ENCODE measurements at regions not wholly inside any gene's neighbourhood (a gene's known extent, or its start where the extent isn't known, plus 50 kb on each side); places are given as distances from the start of the nearest gene placed in this dataset.

GRCh38 chr3:64828276-64828675 lies 140.5 kb upstream of the ADAMTS9 start:
- BruUV-seq (replicated peaks) = no TSS peak
- no peak overlapping the region for H2AFZ ChIP-seq (ENCODE audit: low read depth, low read length, poor library complexity, severe bottlenecking)
- no peak overlapping the region for H3K27ac ChIP-seq (ENCODE audit: low read depth, low read length)
- H3K36me3 ChIP-seq (ENCODE audit: control insufficient read depth in 1 of 2, insufficient read depth in 2 of 2, low read length in 2 of 2) = no peaks in the 10 kb centered on the region
- H3K4me1 ChIP-seq (ENCODE audit: control insufficient read depth in 1 of 2, insufficient read depth in 2 of 2, low read length in 2 of 2) = no peaks in the 10 kb centered on the region
- no peaks in the 10 kb centered on the region for H3K9me2 ChIP-seq (ENCODE audit: insufficient read depth)
- H3K79me2 ChIP-seq (ENCODE audit: insufficient read depth, low read length) = no peaks in the 10 kb centered on the region
- ATAC-seq = no peak
- H3K9me3 ChIP-seq (ENCODE audit: control insufficient read depth in 1 of 2, insufficient read depth in 1 of 2, low read depth in 1 of 2, low read length in 2 of 2) = no peaks in the 10 kb centered on the region
- no peak for DNase-seq (ENCODE audit: low read depth, low spot score)
- peaks cover 11% of the 10 kb centered on the region; the same call in 1 of the 2 replicates for H3K27me3 ChIP-seq (ENCODE audit: insufficient read depth, low read length)
- no peaks in the 10 kb centered on the region for H4K20me1 ChIP-seq (ENCODE audit: insufficient read depth)
- H3K4me3 ChIP-seq (replicated peaks in 1 of 2; ENCODE audit: low read depth in 1 of 2, low read length in 2 of 2) = no peak overlapping the region
- ChIA-PET CTCF (no interaction called here), POLR2A (no interaction called here), RAD21 (ENCODE audit: low non-redundant PET in 1 of 2, low total read pairs in 2 of 2, uncharacterized antibody in 2 of 2, unreplicated experiment in 2 of 2) (no interaction called here)
- H3K4me2 ChIP-seq (ENCODE audit: low read length) = no peak overlapping the region
- H3K9ac ChIP-seq (ENCODE audit: low read length) = no peak overlapping the region
- intact Hi-C loops (cut with micrococcal nuclease) = no loop called here
- TF ChIP-seq TCF7L2 (IDR thresholded peaks at IDR 0.05; ENCODE audit: borderline replicate concordance, extremely low read depth, insufficient read depth, insufficient read length) (no peak), SRF (IDR thresholded peaks at IDR 0.05; ENCODE audit: low read depth) (no peak), EZH2 (IDR thresholded peaks at IDR 0.05) (no peak), CTCF (IDR thresholded peaks at IDR 0.05 in 2 of 3, conservative IDR thresholded peaks at IDR 0.05 in 1 of 3; ENCODE audit: borderline replicate concordance in 1 of 3, insufficient read depth in 1 of 3, low read depth in 2 of 3, low read length in 2 of 3) (no peak), JUND (IDR thresholded peaks at IDR 0.05) (no peak), SP1 (IDR thresholded peaks at IDR 0.05; ENCODE audit: low read depth) (no peak), POLR2A (IDR thresholded peaks at IDR 0.05; ENCODE audit: borderline replicate concordance, extremely low read depth, insufficient read depth, insufficient read length) (no peak), REST (IDR thresholded peaks at IDR 0.05; ENCODE audit: low read depth) (no peak), FOSL1 (IDR thresholded peaks at IDR 0.05; ENCODE audit: low read depth) (no peak), CEBPB (IDR thresholded peaks at IDR 0.05; ENCODE audit: low read depth) (no peak)
